ENCODE measurements at regions not wholly inside any gene's neighbourhood (a gene's known extent, or its start where the extent isn't known, plus 50 kb on each side); places are given as distances from the start of the nearest gene placed in this dataset.

GRCh38 chr10:70950801-70951200, 62.4 kb upstream of the PCBD1 start:
- TF ChIP-seq CTCF (IDR thresholded peaks at IDR 0.05; ENCODE audit: borderline replicate concordance, extremely low read depth, low read length, poor library complexity, severe bottlenecking) (no peak), EZH2 (IDR thresholded peaks at IDR 0.05; ENCODE audit: borderline replicate concordance, low read depth, low read length, severe bottlenecking) (no peak)
